Uterus (tissue), 3 donors: ENCODE measurements at regions not wholly inside any gene's neighbourhood (a gene's known extent, or its start where the extent isn't known, plus 50 kb on each side); places are given as distances from the start of the nearest gene placed in this dataset.

Experiments
- DNase-seq, 2 donors: peaks; one replicate each; pipeline ENCODE4 v3.0.0-alpha.2; 2019 to 2020
- H3K27ac ChIP-seq, 2 donors: fragments of 200-600 bp; sonication (generic); 1 replicate in 1 of 2; 2 replicates in 1 of 2; pipeline ENCODE4 v1.5.1; 2016 to 2018
- H3K27me3 ChIP-seq, 2 donors: fragments of 200-600 bp; sonication (generic); one replicate each; pipeline ENCODE4 v1.5.1; 2018 to 2019; ENCODE audit warnings: control low read depth in 1 of 2
- H3K36me3 ChIP-seq, 2 donors: fragments of 200-600 bp; sonication (generic); one replicate each; pipeline ENCODE4 v1.5.1; 2019; ENCODE audit warnings: control low read depth in 1 of 2
- H3K4me1 ChIP-seq, 2 donors: fragments of 200-600 bp; sonication (generic); one replicate each; pipeline ENCODE4 v1.5.1; 2018 to 2019; ENCODE audit warnings: control low read depth in 1 of 2
- H3K4me3 ChIP-seq, 2 donors: fragments of 200-600 bp; sonication (generic); 1 replicate in 1 of 2; 2 replicates in 1 of 2; pipeline ENCODE4 v1.5.1; 2018 to 2019; ENCODE audit warnings: mild to moderate bottlenecking in 1 of 2
- H3K9me3 ChIP-seq, 2 donors: fragments of 200-600 bp; sonication (generic); one replicate each; pipeline ENCODE4 v1.5.1; 2019; ENCODE audit warnings: control low read depth in 1 of 2
- CTCF ChIP-seq, 4 experiments: fragments of 200-600 bp in 2 of 4; fragments of 450-650 bp in 2 of 4; sonication (generic) in 2 of 4; IDR thresholded peaks; one replicate each; pipeline ENCODE4 v1.5.1; 2016 to 2019; ENCODE audit warnings: antibody characterized with exemption in 4 of 4, mild to moderate bottlenecking in 2 of 4, moderate library complexity in 1 of 4
- POLR2A ChIP-seq, 2 donors: fragments of 450-650 bp; IDR thresholded peaks; one replicate each; pipeline ENCODE4 v1.6.1; 2016; ENCODE audit warnings: antibody characterized with exemption in 2 of 2, mild to moderate bottlenecking in 1 of 2, moderate library complexity in 1 of 2
- intact Hi-C: fragments of 100-400 bp; cut with DNase I; formaldehyde crosslinking; loops from one replicate; pipeline ENCODE4 v1.15.1; 2023; ENCODE audit warnings: low total_unique reads
- donor health status: DM: yes; HTN: yes; CAD: no.

- Histone ChIP-seq H3K4me3 (no peak overlapping the region), H3K9me3 (peaks cover 0 to 2% of the 10 kb centered on the region in 2 donors), H3K36me3 (no peaks in the 10 kb centered on the region), H3K27me3 (no peaks in the 10 kb centered on the region), H3K4me1 (no peaks in the 10 kb centered on the region), H3K27ac (no peak overlapping the region)
- no peak for TF ChIP-seq CTCF (IDR thresholded peaks at IDR 0.05)
- TF ChIP-seq POLR2A (IDR thresholded peaks at IDR 0.05) = no peak
- intact Hi-C loops = no loop called here
- DNase-seq = no peak
Observed at GRCh38 chr5:8520917-8521316, 652.0 kb downstream of the MTRR start.

DNA sequence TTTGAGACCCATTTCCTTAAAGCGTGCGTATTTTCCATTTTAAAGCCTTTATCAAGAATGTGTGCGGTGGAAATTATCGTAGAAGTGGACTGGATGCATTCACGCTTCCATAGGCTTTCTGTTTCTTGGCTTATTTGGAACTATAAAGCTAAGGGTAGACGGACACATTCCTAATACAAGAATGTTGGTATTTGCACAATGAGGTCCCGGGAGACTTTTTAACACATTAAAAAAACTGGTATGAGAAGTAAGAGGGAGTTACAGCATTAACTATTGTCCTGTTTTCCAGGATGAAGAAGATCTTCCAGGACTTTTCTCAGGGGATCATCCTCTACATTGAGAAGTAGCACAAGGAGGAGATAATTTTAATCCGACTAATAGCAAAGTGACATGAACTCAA, 653.0 kb downstream of the MTRR start:
- no peak for DNase-seq
- Histone ChIP-seq H3K36me3 (no peaks in the 10 kb centered on the region), H3K27me3 (no peaks in the 10 kb centered on the region), H3K27ac (no peak overlapping the region), H3K4me3 (no peak overlapping the region), H3K9me3 (no peaks in the 10 kb centered on the region), H3K4me1 (no peaks in the 10 kb centered on the region)
- intact Hi-C loops = no loop called here
- TF ChIP-seq CTCF (IDR thresholded peaks at IDR 0.05) (no peak), POLR2A (IDR thresholded peaks at IDR 0.05) (no peak)

- intact Hi-C loops = no loop called here
- DNase-seq = no peak
- H3K36me3 ChIP-seq = no peaks in the 10 kb centered on the region
- H3K4me1 ChIP-seq = no peaks in the 10 kb centered on the region
- H3K27ac ChIP-seq = no peak overlapping the region
- H3K4me3 ChIP-seq = no peak overlapping the region
- no peaks in the 10 kb centered on the region for H3K9me3 ChIP-seq
- TF ChIP-seq POLR2A (IDR thresholded peaks at IDR 0.05) (no peak), CTCF (IDR thresholded peaks at IDR 0.05) (no peak)
- no peaks in the 10 kb centered on the region for H3K27me3 ChIP-seq
Observed at GRCh38 chr5:8522646-8523045, 653.7 kb downstream of the MTRR start.

- Histone ChIP-seq H3K27me3 (no peaks in the 10 kb centered on the region), H3K36me3 (no peaks in the 10 kb centered on the region), H3K9me3 (no peaks in the 10 kb centered on the region), H3K4me3 (no peak overlapping the region), H3K4me1 (no peaks in the 10 kb centered on the region), H3K27ac (no peak overlapping the region)
- no peak for TF ChIP-seq POLR2A (IDR thresholded peaks at IDR 0.05)
- TF ChIP-seq CTCF (IDR thresholded peaks at IDR 0.05) = no peak
- intact Hi-C loops = no loop called here
- DNase-seq = no peak
Observed at GRCh38 chr5:8523501-8523900, 654.6 kb downstream of the MTRR start.

GRCh38 chr5:8525819-8526218, 656.9 kb downstream of the MTRR start:
- H3K27me3 ChIP-seq = no peaks in the 10 kb centered on the region
- intact Hi-C loops = no loop called here

More at GRCh38 chr5:8525819-8526218, 656.9 kb downstream of the MTRR start:
- H3K4me1 ChIP-seq = no peaks in the 10 kb centered on the region
- H3K27ac ChIP-seq = no peak overlapping the region
- no peak overlapping the region for H3K4me3 ChIP-seq
- TF ChIP-seq POLR2A (IDR thresholded peaks at IDR 0.05) (no peak), CTCF (IDR thresholded peaks at IDR 0.05) (no peak)
- no peak for DNase-seq
- no peaks in the 10 kb centered on the region for H3K9me3 ChIP-seq
- no peaks in the 10 kb centered on the region for H3K36me3 ChIP-seq
